Right atrium auricular region (tissue), 2 donors: ENCODE measurements at regions not wholly inside any gene's neighbourhood (a gene's known extent, or its start where the extent isn't known, plus 50 kb on each side); places are given as distances from the start of the nearest gene placed in this dataset.

Source experiments
- DNase-seq: peaks from one replicate; pipeline ENCODE4 v3.0.0-alpha.2; 2019; ENCODE audit warnings: low spot score
- H3K27ac ChIP-seq, 2 donors: fragments of 200-600 bp; sonication (generic); 1 replicate in 1 of 2; 2 replicates in 1 of 2; pipeline ENCODE4 v1.5.1; 2016 to 2019
- H3K27me3 ChIP-seq, 2 donors: fragments of 200-600 bp; sonication (generic); one replicate each; pipeline versions ENCODE4 v1.5.1 to v1.6.0; 2017 to 2019
- H3K36me3 ChIP-seq: fragments of 200-600 bp; sonication (generic); one replicate; pipeline ENCODE4 v1.5.1; 2016
- H3K4me1 ChIP-seq, 2 donors: fragments of 200-600 bp; sonication (generic); one replicate each; pipeline versions ENCODE4 v1.5.1 to v1.6.0; 2017 to 2019
- H3K4me3 ChIP-seq, 2 donors: fragments of 200-600 bp; sonication (generic); 1 replicate in 1 of 2; 2 replicates in 1 of 2; pipeline ENCODE4 v1.5.1; 2017 to 2019; ENCODE audit warnings: mild to moderate bottlenecking in 1 of 2, moderate library complexity in 1 of 2
- H3K9me3 ChIP-seq, 2 donors: fragments of 200-600 bp; sonication (generic); one replicate each; pipeline ENCODE4 v1.5.1; 2019
- TF ChIP-seq, protein P1 (sequence below), 2 donors: fragments of 200-600 bp; sonication (generic); IDR thresholded peaks; one replicate each; pipeline ENCODE4 v1.5.1; 2019; ENCODE audit warnings: antibody characterized with exemption in 2 of 2

DNA sequence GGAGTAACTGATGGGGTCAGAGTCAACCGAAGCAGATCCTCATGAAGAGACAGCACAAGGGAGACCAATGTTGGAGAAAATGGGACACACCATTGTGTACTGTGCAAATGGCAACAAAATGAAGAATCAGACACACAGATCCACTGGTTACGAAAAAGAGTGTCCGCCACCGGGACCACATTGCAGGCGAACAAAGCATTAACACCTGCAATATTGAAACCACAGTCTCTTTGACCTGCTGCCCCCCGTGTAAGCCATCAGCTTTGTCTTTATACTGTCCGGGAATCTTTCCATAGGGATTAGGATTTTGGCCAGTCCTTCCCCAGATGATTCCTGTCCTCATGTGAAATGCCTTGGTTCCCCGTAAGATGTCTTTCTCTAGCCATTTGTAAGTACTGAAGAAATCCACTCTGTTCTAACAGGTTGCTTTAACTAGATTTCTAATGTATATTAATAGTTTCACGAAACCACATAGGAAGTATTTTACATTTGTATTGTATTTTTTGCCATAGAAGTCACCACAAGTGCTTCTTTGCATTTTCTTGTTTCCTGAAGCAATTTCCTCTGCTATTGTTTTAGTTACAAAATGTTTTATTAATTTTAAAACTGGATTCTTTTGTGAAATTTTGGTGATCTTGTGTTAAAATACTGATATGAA, 140.8 kb upstream of the NFE2L3 start:
- H3K4me1 ChIP-seq: no peaks in the 10 kb centered on the region
- no peak overlapping the region for H3K4me3 ChIP-seq
- H3K27me3 ChIP-seq: no peaks in the 10 kb centered on the region
- H3K27ac ChIP-seq: no peak overlapping the region
- no peak for DNase-seq
- peaks cover 0 to 11% of the 10 kb centered on the region in 2 donors for H3K9me3 ChIP-seq
- H3K36me3 ChIP-seq: no peaks in the 10 kb centered on the region
- TF ChIP-seq, protein P1, sequence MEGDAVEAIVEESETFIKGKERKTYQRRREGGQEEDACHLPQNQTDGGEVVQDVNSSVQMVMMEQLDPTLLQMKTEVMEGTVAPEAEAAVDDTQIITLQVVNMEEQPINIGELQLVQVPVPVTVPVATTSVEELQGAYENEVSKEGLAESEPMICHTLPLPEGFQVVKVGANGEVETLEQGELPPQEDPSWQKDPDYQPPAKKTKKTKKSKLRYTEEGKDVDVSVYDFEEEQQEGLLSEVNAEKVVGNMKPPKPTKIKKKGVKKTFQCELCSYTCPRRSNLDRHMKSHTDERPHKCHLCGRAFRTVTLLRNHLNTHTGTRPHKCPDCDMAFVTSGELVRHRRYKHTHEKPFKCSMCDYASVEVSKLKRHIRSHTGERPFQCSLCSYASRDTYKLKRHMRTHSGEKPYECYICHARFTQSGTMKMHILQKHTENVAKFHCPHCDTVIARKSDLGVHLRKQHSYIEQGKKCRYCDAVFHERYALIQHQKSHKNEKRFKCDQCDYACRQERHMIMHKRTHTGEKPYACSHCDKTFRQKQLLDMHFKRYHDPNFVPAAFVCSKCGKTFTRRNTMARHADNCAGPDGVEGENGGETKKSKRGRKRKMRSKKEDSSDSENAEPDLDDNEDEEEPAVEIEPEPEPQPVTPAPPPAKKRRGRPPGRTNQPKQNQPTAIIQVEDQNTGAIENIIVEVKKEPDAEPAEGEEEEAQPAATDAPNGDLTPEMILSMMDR (IDR thresholded peaks at IDR 0.05): no peak

DNA sequence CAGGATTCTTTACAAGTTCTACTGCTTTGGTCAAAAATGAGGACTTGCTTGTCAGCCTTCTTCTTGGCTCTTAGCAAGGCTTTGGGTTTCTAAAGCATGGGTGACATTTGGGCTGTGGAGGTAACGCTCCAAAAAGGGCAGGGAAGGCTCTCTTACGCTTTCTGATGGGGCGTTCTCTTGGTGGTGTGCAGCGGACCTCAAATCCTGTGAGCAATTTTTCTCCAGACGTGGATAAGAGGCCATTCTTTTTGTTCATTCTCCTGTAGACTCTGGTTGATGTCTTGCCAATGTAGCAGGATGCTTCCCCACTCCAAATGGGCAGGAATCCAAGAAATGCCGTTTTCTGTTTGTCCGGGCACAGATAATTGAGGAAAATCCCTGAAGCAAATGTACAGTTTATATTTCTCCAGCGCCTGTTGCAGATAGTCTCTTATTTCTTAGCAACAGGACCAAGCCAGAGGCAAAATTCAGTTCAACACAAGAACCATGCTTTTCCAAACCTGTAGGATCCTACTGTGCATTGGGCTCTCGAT, 138.4 kb upstream of the NFE2L3 start:
- no peak overlapping the region for H3K4me3 ChIP-seq
- H3K36me3 ChIP-seq: no peaks in the 10 kb centered on the region

DNA sequence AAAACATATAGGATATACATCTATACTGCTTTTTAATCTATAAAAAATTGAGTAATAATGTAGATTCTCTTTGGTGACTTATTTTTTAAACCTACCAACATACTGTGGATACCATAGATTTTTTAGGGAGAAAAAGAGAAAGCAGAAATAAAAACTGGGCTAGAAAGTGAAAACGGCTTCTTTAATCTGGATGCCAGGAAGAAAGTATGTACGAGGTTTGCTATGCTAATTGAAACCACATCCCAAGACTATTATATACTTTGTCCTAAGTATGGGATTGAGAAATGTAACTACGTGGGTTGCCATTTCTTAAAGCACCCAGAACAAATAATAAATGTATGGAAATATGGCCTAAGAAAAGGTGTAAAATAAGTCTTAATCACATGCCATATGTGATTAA, 129.0 kb upstream of the NFE2L3 start:
- Histone ChIP-seq H3K4me3 (no peak overlapping the region), H3K36me3 (no peaks in the 10 kb centered on the region), H3K9me3 (no peaks in the 10 kb centered on the region), H3K4me1 (no peaks in the 10 kb centered on the region), H3K27me3 (no peaks in the 10 kb centered on the region), H3K27ac (no peak overlapping the region)
- DNase-seq: no peak
- TF ChIP-seq, protein P1 (IDR thresholded peaks at IDR 0.05): no peak

More for the DNA sequence above, 138.4 kb upstream of the NFE2L3 start:
- Histone ChIP-seq H3K27ac (no peak overlapping the region), H3K9me3 (peaks cover 0 to 12% of the 10 kb centered on the region in 2 donors), H3K4me1 (no peaks in the 10 kb centered on the region), H3K27me3 (no peaks in the 10 kb centered on the region)
- DNase-seq: no peak
- TF ChIP-seq, protein P1 (IDR thresholded peaks at IDR 0.05): no peak

DNA sequence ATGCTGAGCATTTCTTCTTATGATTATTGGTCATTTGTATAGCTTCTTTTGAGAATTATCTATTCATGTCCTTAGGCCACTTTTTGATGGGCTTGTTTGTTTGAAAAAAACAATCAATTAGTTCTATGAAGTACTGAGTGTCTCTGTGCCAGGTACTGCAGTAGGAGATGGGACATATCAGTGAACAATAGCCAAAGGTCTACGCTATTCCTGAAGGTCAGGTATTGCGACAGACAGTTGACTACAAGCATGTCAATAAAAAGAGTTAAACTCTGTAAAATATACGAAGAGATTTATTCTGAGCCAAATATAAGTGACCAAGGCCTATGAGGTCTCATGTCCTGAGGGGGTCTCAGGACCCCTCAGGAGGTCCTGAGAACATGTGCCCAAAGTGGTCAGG, 122.1 kb upstream of the NFE2L3 start:
- H3K27ac ChIP-seq: no peak overlapping the region
- no peak overlapping the region for H3K4me3 ChIP-seq
- H3K27me3 ChIP-seq: no peaks in the 10 kb centered on the region
- no peak for DNase-seq
- TF ChIP-seq, protein P1 (IDR thresholded peaks at IDR 0.05): no peak
- no peaks in the 10 kb centered on the region for H3K36me3 ChIP-seq
- H3K9me3 ChIP-seq: no peaks in the 10 kb centered on the region
- H3K4me1 ChIP-seq: no peaks in the 10 kb centered on the region

DNA sequence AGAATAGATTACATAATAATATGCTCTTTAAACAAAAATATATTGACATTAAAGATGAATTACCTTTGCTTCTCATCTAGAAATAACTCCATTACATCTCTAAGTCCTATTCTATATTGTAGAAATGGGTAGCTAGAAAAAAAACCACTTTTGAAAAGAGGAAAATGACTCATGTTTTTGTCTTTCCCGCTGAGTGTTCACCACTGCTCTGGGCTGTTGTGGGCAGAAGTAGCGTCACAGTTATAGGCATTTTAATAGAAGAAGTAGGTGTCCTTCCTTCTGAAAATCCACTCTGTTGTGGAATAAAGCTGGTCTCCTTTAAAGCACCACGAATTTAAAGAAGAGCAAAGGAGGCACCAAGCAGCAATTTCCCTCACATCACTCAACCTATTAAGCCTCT, 117.6 kb upstream of the NFE2L3 start:
- Histone ChIP-seq H3K27ac (no peak overlapping the region), H3K36me3 (no peaks in the 10 kb centered on the region), H3K4me3 (no peak overlapping the region), H3K9me3 (no peaks in the 10 kb centered on the region), H3K4me1 (no peaks in the 10 kb centered on the region), H3K27me3 (no peaks in the 10 kb centered on the region)
- TF ChIP-seq, protein P1 (IDR thresholded peaks at IDR 0.05): no peak
- no peak for DNase-seq

DNA sequence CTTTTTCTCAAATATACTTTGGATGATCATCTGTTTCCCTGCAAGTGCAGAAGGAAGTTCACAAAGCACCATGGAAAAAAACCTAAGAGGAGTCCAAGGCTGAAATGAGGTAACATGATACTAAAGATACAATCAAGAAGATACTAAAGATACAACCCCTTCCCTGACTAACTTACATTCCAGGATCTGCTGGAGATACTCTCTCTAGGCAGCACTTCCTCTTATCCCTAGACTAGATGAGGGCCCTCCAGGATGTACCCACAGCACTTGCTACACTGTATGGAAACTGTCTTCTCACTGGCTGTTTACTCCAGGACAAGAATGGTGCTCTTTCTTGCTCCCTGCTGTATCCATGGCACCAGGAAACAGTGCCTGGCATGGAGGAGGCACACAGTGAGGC, 116.4 kb upstream of the NFE2L3 start:
- Histone ChIP-seq H3K4me3 (no peak overlapping the region), H3K36me3 (no peaks in the 10 kb centered on the region), H3K27ac (no peak overlapping the region), H3K27me3 (no peaks in the 10 kb centered on the region), H3K9me3 (no peaks in the 10 kb centered on the region), H3K4me1 (no peaks in the 10 kb centered on the region)
- TF ChIP-seq, protein P1 (IDR thresholded peaks at IDR 0.05): no peak
- no peak for DNase-seq
